ENCODE measurements at regions not wholly inside any gene's neighbourhood (a gene's known extent, or its start where the extent isn't known, plus 50 kb on each side); places are given as distances from the start of the nearest gene placed in this dataset.
A peak's percentile ranks its signal among the peaks of the same experiment; 100 is the strongest.

- Mint-ChIP-seq H3K4me1 (peaks cover 0 to 24% of the 10 kb centered on the region in 2 experiments; a peak in 2 of 4 replicates), H3K36me3 (ENCODE audit: insufficient read depth in 1 of 3, low read depth in 3 of 3) (no peaks in the 10 kb centered on the region; a peak in 1 of 7 replicates), H3K9me3 (no peaks in the 10 kb centered on the region; a peak in 1 of 5 replicates), H3K27me3 (ENCODE audit: low read depth) (peaks cover 28% of the 10 kb centered on the region), H3K27ac (peak overlapping the region in 2 of 3 experiments; percentile 60 to 84; a peak in 3 of 7 replicates), H3K4me3 (no peak overlapping the region)
- Histone ChIP-seq H3K4me2 (ENCODE audit: insufficient read depth, insufficient read length, low read length) (no peak overlapping the region), H3K18ac (ENCODE audit: insufficient read length, low read depth, low read length) (no peak overlapping the region), H4K91ac (ENCODE audit: insufficient read length, low read depth, low read length) (no peak overlapping the region), H2BK15ac (ENCODE audit: low read depth, low read length) (no peak overlapping the region), H2BK120ac (ENCODE audit: low read depth, low read length, poor library complexity, severe bottlenecking) (no peak overlapping the region), H3K4me1 (ENCODE audit: insufficient read depth, low read length) (no peaks in the 10 kb centered on the region), H3K27me3 (ENCODE audit: insufficient read depth, low read length) (no peaks in the 10 kb centered on the region), H2AFZ (ENCODE audit: low read length) (no peak overlapping the region), H3K9ac (ENCODE audit: extremely low read depth, insufficient read length, low read length) (no peak overlapping the region), H4K5ac (ENCODE audit: insufficient read length, low read depth, low read length) (no peak overlapping the region), H3K23me2 (ENCODE audit: insufficient read length, low read depth, low read length, poor library complexity, severe bottlenecking) (no peaks in the 10 kb centered on the region), H2BK5ac (ENCODE audit: insufficient read length, low read length) (no peak overlapping the region), H3K14ac (ENCODE audit: insufficient read depth, low read length) (no peak overlapping the region), H2BK20ac (ENCODE audit: low read depth, low read length, poor library complexity, severe bottlenecking) (no peak overlapping the region), H4K8ac (replicated peaks; ENCODE audit: insufficient read length, low read depth, low read length) (no peak overlapping the region), H3K56ac (ENCODE audit: insufficient read length, low read depth, low read length) (no peak overlapping the region), H3K9me3 (ENCODE audit: control insufficient read depth, low read depth, low read length) (no peaks in the 10 kb centered on the region), H3K4ac (ENCODE audit: low read depth, low read length) (no peak overlapping the region), H3K23ac (ENCODE audit: insufficient read length, low read depth, low read length) (no peak overlapping the region), H3T11ph (ENCODE audit: low read length) (no peak overlapping the region), H3K27ac (ENCODE audit: insufficient read length, low read depth, low read length) (no peak overlapping the region), H3K79me2 (ENCODE audit: insufficient read depth, low read length) (no peaks in the 10 kb centered on the region), H3K79me1 (ENCODE audit: insufficient read depth, low read depth, low read length, poor library complexity, severe bottlenecking) (no peaks in the 10 kb centered on the region), H2BK12ac (ENCODE audit: insufficient read length, low read depth, low read length) (no peak overlapping the region), H4K20me1 (ENCODE audit: control insufficient read depth, insufficient read depth, insufficient read length) (no peaks in the 10 kb centered on the region), H2AK5ac (ENCODE audit: insufficient read length, low read length) (no peak overlapping the region)
- TF ChIP-seq, protein P1, sequence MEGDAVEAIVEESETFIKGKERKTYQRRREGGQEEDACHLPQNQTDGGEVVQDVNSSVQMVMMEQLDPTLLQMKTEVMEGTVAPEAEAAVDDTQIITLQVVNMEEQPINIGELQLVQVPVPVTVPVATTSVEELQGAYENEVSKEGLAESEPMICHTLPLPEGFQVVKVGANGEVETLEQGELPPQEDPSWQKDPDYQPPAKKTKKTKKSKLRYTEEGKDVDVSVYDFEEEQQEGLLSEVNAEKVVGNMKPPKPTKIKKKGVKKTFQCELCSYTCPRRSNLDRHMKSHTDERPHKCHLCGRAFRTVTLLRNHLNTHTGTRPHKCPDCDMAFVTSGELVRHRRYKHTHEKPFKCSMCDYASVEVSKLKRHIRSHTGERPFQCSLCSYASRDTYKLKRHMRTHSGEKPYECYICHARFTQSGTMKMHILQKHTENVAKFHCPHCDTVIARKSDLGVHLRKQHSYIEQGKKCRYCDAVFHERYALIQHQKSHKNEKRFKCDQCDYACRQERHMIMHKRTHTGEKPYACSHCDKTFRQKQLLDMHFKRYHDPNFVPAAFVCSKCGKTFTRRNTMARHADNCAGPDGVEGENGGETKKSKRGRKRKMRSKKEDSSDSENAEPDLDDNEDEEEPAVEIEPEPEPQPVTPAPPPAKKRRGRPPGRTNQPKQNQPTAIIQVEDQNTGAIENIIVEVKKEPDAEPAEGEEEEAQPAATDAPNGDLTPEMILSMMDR (conservative IDR thresholded peaks at IDR 0.05), result no peak
- no CpG with 5 or more reads among the region's 27 CpGs for WGBS (ENCODE audit: extremely low coverage, insufficient read length, low lambda C conversion rate)
- no peak for DNase-seq
Measured at GRCh38 chr9:121566481-121567465, 67.1 kb upstream of the GGTA1 start.
